ENCODE measurements at regions not wholly inside any gene's neighbourhood (a gene's known extent, or its start where the extent isn't known, plus 50 kb on each side); places are given as distances from the start of the nearest gene placed in this dataset.
"Not testable (repeated sequence)": the region's sequence is repeated elsewhere in the genome, so short reads cannot be mapped to it uniquely, and the experiment has no call there.

GRCh38 chr4:107409872-107410271 lies 310.2 kb downstream of the PAPSS1 start:
- TF ChIP-seq CTCF, POLR2A (IDR thresholded peaks at IDR 0.05): not testable (repeated sequence)
